ENCODE measurements at regions not wholly inside any gene's neighbourhood (a gene's known extent, or its start where the extent isn't known, plus 50 kb on each side); places are given as distances from the start of the nearest gene placed in this dataset.

DNA sequence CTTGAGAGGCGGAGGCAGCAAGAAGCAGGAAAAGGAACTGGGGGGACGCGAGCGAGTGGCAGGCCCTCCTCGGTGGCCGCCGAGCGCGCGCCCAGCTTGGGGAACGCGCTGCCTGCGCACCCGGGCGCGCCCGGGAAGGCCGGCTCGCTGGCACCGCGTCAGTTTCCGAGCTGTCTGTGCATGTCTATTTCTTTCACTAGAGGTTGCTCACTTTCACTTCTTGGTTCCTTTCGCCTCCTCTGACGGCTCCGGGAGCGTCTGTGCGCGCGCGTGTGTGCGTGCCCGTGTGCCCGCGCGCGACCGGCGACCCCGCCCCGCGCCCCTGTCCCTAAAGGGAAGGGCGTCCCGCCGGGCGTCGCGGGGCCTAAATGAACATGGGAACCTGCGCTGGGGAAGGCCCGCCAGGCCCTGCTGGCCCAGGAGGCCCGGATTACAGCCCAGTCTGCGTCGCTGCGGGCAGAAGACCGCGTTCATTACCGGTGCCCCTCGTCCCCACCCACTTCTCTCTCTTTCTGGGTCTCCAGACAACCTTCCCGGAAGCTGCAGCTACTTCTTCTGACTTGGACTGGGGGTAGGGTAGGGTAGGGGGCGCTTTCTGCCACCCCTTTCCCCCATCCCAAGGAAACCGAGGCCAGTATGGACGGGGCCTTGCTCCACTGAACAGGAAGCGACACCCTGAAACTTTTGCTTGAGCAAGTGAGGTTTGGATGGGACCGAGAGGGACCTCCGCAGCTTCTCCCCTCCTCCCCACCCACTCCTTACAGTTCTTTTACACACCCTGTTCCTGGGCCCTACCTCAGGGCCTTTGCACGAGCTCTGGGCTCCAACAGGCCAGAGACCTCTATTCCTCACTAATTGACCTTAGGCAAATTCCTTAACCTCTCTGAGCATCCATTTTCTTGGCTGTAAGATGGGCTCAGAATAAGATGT, 205.8 kb upstream of the IER5L start:
- peak; percentile 15 to 53 for DNase-seq (ENCODE audit: low read depth in 2 of 2)

GRCh38 chr9:129383019-129383560, 205.0 kb upstream of the IER5L start:
- DNase-seq (ENCODE audit: low read depth in 2 of 2): no peak

- no peak for DNase-seq (ENCODE audit: low read depth in 2 of 2)
These were observed 204.4 kb upstream of the IER5L start for GRCh38 chr9:129382281-129383018.

DNA sequence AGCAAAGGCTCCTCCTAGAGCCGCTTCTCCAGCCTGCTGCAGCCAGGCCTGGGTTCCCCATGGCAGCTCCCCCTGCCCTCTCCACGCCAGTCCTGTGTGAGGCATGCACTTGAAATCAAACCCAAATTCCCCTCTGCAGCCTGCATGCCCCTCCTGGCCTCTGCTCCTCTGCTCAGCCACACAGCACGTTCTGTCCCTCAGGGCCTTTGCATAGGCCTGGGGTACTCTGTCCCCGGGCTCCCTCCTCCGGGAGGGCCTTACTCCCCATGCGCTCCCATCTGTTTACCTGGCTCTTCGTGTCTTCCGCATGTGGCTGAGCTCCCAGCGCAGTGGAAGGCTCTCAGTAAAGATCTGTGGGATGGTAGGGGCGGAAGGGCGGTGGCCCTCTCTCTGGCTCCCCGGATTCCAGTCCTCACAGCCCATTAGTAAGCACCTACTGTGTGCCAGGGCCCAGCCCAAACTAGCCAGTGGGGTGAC, 203.5 kb upstream of the IER5L start:
- no peak for DNase-seq (ENCODE audit: low read depth in 2 of 2)

GRCh38 chr9:129380961-129381401, 202.9 kb upstream of the IER5L start:
- no peak for DNase-seq (ENCODE audit: low read depth in 2 of 2)

DNA sequence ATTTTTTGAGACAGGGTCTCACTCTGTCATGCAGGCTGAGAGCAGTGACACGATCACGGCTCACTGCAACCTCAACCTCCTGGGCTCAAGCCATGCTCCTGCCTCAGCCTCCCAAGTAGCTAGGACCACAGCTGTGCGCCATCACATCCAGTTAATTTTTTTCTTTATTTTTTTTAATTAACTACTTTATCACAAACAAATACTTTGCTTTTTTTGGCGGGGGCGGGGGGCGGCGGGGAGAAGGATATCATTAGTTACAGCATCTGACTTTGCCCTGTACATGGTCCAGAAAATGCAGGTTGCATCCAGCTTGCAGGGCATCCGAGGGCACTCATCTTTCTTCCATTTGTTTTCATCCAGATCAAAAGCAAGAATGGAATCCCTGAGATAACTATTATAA, 201.8 kb upstream of the IER5L start:
- DNase-seq (ENCODE audit: low read depth in 2 of 2): no peak

- no peak for DNase-seq (ENCODE audit: low read depth in 2 of 2)
These were observed 201.2 kb upstream of the IER5L start for GRCh38 chr9:129379181-129379836.

DNA sequence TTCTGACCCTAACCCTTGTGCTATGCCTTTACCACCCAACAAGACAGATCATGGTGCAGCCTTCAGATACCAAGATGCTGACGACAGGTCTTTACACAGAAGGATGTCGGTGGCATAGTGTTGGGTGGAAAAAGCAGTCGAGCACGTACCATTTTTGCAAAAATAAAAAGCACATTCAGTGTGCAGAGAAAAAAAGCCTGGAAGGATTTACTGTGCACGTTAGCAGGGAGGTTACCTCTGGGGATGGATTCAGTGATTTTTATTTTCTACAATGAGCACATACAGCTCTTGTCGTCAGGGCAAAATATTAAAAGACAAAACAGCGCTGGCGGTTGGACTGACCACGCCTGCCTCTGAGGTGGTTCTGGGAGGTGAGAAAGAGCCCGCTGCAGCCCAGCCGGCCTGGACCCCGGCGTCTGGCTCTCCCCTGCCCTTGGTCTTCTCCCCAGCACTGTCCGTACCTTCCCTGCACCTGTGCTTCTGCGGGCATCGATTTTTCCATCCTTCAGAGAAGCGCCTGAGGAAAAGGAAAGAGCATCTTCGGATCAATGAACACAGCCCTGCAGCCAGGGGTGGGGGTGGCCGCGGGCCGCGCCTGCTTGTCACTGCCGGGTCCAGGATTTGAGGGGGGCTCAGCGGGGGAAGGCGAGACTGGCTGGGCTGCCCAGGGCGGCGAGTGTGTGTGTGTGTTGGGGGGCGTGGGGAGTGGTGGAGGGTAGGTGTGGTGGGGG, 200.0 kb upstream of the IER5L start:
- no peak for DNase-seq (ENCODE audit: low read depth in 2 of 2)

DNA sequence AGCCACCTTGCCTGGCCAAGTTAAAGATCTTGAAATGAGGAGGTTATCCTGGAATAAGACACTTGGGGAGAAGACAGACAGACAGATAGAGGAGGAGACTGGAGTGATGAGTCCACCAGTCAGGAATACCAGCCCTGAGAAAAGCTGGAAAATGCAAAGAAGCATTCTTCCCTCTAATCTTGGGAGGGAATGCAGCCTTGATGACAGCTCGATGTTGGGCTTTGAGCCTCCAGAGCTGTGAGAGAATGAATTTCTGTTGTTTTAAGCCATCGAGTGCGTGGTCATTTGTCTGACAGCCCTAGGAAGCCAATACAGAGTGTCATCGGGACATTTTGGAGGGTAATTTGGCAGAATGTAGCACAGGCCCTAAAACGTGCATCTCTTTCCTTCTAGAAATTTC, 199.1 kb upstream of the IER5L start:
- no peak for DNase-seq (ENCODE audit: low read depth in 2 of 2)

GRCh38 chr9:129375845-129376244, 197.8 kb upstream of the IER5L start:
- DNase-seq (ENCODE audit: low read depth in 2 of 2): no peak

GRCh38 chr9:129374651-129375050, 196.6 kb upstream of the IER5L start:
- no peak for DNase-seq (ENCODE audit: low read depth in 2 of 2)

GRCh38 chr9:129374231-129374630, 196.2 kb upstream of the IER5L start:
- DNase-seq (ENCODE audit: low read depth in 2 of 2): no peak

DNA sequence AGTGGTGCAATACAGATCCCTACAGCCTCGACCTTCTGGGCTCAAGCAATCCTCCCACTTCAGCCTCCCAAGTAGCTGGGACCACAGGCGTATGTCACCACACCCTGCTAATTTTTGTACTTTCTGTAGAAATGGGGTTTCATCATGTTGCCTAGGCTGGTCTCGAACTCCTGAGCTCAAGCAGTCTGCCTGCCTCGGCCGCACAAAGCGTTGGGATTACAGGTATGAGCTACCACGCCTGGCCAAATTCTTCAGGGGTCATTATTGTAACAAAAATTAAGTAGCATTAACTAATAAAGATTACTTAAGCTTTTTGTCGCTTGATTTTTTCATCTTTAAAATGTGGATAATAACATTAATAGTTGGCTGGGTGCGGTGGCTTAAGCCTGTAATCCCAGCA, 195.3 kb upstream of the IER5L start:
- DNase-seq (ENCODE audit: low read depth in 2 of 2): no peak

DNA sequence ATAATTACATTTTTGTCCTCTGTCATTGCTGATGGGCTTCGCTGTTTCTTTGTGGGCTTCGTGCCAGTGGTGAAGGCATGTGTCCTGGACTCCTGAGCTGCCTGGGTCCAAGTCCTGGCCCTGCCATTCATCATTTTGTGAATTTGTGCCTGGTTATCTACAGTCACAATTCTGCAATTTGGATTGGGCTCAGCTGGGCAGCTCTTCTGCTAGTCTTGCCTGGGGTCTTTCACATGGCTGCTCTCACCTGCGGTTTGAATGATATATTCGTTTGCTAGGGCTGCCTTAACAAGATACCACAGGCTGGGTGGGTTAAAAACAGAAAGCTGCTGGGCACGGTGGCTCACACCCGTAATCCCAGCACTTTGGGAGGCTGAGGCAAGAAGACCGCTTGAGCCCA, 192.7 kb upstream of the IER5L start:
- DNase-seq (ENCODE audit: low read depth in 2 of 2): no peak

DNA sequence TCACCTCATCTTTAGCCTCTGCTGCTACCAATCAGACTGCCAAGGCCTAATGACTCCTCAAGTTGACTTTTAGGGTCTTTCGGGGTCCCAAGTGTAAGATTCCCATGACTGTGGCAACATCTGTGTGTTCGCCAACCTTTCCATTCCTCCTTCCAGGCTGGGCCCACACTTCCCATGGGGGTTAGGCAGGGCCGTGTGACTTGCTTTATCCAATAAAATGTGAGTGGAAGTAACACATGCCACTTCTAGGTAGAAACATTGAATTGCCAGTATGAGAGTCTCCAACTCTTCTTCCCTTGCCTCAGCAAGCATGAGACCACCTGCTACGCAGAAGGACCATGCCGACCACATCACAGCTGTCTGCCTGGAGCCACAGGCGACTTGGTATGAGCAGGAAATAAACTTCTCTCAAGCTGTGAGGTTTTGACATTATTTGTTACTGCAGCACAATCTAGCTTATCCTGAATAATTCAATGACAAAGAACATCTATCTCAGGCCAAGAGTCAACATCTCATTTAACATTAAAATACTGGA, 190.4 kb upstream of the IER5L start:
- DNase-seq (ENCODE audit: low read depth in 2 of 2): no peak

DNA sequence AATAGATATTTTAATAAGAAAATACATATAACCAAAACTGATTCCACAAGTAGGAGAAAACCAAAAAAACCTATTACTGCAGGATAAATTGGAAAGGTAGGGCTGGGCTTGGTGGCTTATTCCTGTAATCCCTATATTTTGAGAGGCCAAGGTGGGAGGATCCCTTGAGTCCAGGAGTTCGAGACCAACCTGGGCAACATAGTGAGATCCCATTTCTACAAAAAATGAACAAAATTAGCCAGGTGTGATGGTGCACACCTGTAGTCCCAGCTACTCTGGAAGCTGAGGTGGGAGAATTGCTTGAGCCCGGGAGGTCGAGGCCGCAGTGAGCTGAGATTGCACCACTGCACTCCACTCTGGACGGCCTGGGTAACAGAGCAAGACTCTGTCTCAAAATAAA, 189.2 kb upstream of the IER5L start:
- no peak for DNase-seq (ENCODE audit: low read depth in 2 of 2)

DNA sequence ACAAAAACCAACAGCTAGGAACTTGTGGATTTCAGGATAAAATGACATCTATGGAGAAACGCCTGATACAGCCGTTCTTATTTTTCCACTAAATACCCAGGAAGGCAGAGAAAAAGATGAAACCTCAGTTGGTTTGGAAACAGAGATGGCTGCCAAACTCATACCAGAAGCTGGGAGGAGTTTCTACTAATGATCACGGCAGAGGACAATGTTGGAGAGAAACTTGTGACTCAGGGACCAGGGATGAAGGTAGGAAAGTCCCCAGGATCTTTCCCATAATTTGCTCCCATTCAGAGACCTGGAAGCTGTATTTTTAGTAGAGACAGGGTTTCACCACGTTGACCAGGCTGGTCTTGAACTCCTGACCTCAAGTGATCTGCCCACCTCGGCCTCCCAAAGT, 187.1 kb upstream of the IER5L start:
- no peak for DNase-seq (ENCODE audit: low read depth in 2 of 2)

DNA sequence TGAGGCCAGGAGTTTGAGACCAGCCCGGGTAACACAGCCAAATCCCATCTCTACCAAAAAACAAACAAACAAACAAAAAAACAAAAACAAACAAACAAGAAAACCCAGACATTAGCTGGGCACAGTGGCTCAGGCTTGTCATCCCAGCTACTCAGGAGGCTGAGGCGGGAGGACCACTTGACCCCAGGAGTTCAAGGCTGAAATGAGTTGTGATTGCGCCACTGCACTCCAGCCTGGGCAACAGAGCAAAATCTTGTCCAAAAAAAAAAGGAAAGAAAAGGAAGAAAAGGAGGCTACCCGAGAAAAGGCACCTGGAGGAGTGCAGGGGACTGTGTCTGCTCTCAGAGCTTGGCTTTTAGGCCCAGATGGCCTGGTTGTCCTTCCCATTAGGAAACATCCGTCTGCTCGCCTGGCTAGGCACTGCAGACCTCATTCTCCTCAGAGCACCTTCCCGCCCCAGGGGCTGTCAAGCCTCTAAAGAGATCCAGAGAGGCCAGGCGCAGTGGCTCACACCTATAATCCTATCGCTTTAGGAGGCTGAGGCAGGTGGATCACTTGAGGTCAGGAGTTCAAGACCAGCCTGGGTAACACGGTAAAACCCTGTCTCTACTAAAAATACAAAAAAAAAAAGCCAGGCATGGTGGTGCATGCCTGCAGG, 185.3 kb upstream of the IER5L start:
- no peak for DNase-seq (ENCODE audit: low read depth in 2 of 2)

DNA sequence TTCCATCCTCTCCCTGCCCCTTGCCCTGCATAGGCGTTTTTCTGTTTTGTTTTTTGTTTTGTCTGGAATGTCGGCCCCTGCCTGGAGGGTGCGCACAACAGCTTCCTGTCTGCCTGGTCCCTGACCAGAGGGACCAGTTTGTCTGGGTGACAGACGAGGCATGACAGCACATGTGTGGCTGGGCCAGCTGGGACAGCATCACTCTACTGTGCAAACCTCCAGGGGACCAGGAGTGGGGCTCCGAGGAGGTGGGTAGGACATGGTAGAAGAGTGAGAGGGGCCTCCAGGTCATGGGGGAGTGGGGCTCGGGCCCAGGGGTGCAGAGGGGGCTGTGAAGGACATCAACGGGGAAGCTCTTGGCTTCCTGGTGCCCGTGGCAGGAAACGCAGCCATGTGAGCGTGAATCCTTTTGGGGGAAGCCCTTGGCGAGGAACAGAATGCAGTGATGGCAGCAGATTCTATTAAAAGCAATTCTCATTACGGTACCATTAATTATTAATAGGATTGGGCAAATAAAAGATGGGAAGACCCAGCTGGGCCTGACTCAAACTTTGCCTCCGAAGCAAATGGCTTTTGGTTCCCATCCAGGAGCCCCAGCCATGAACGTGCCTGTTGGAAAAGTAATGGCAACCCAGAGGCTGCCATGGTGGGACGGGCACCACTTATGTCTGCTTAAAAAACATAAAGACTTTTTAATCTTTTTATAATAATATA, 184.4 kb upstream of the IER5L start:
- DNase-seq (ENCODE audit: low read depth in 2 of 2): no peak

- no peak for DNase-seq (ENCODE audit: low read depth in 2 of 2)
These were observed 183.1 kb upstream of the IER5L start for GRCh38 chr9:129361196-129361595.
